A549 (cell line): ENCODE measurements at regions not wholly inside any gene's neighbourhood (a gene's known extent, or its start where the extent isn't known, plus 50 kb on each side); places are given as distances from the start of the nearest gene placed in this dataset.

Experiments
- ATAC-seq, 2 experiments: fragments of 200-7000 bp in 1 of 2; fragments of >200 bp in 1 of 2; cut with Nextera tagmentation in 1 of 2; cut with Tn5 transposase in 1 of 2; 3 replicates each; pipeline versions ENCODE4 v1.8.0 to v1.9.1; 2018 to 2020; ENCODE audit warnings: mild to moderate bottlenecking in 1 of 2, moderate library complexity in 1 of 2
- CTCF ChIA-PET: fragments of 300-600 bp; sonication (Branson Sonifier 250); formaldehyde crosslinking; extraction: SDS; loops from one replicate; lab custom pipeline; 2021; ENCODE audit warnings: antibody characterized with exemption, inconsistent platforms; lab: Yijun Ruan, JAX
- POLR2A ChIA-PET: fragments of 350-600 bp; formaldehyde crosslinking; extraction: SDS; loops from one replicate; lab custom pipeline; 2021; ENCODE audit warnings: antibody characterized with exemption, inconsistent platforms; lab: Yijun Ruan, JAX
- DNase-seq, 2 experiments: peaks; one replicate each; pipeline versions ENCODE4 v3.0.0 to v3.0.0-alpha.2; 2011 to 2016; ENCODE audit warnings: low read depth in 1 of 2, low spot score in 1 of 2
- FAIRE-seq: peaks from 2 replicates; lab custom pipeline; 2011; peaks lifted over from hg19 to GRCh38; lab: Jason Lieb, UNC
- H3K27ac ChIP-seq, 2 experiments: fragments of >200 bp; sonication (Bioruptor Twin); formaldehyde crosslinking; 3 replicates each; pipeline ENCODE4 v1.5.1; 2016 to 2017
- H3K4me1 ChIP-seq: fragments of >200 bp; sonication (Bioruptor Twin); formaldehyde crosslinking; 3 replicates; pipeline ENCODE4 v1.6.1; 2016
- H3K4me2 ChIP-seq: fragments of >200 bp; sonication (Bioruptor Twin); formaldehyde crosslinking; 3 replicates; pipeline ENCODE4 v1.6.1; 2016
- H3K4me3 ChIP-seq: fragments of >200 bp; sonication (Bioruptor Twin); formaldehyde crosslinking; 3 replicates; pipeline ENCODE4 v1.5.1; 2016
- H3K9me3 ChIP-seq: fragments of >200 bp; sonication (Bioruptor Twin); formaldehyde crosslinking; 3 replicates; pipeline ENCODE4 v1.6.1; 2016
- ATOH8 ChIP-seq: fragments of 250-450 bp; sonication (Bioruptor Pico); IDR thresholded peaks from 2 replicates; pipeline ENCODE4 v1.5.0; 2020; ENCODE audit warnings: low read depth, mild to moderate bottlenecking, moderate library complexity
- CBX8 ChIP-seq: fragments of 200-600 bp; sonication (generic); IDR thresholded peaks from 2 replicates; pipeline ENCODE4 v1.6.1; 2016
- CHD4 ChIP-seq: fragments of 200-600 bp; sonication (generic); IDR thresholded peaks from 2 replicates; pipeline ENCODE4 v1.6.1; 2016; ENCODE audit warnings: antibody characterized with exemption, mild to moderate bottlenecking, borderline replicate concordance
- EHMT2 ChIP-seq: fragments of 200-600 bp; sonication (generic); IDR thresholded peaks from 2 replicates; pipeline ENCODE4 v1.6.1; 2016; ENCODE audit warnings: antibody characterized with exemption, low read depth, mild to moderate bottlenecking, moderate library complexity
- ELK1 ChIP-seq: fragments of 150-350 bp; IDR thresholded peaks from 2 replicates; pipeline ENCODE4 v1.6.1; 2014; ENCODE audit warnings: low read depth, mild to moderate bottlenecking, low read length
- JUN ChIP-seq, 2 experiments: fragments of >200 bp; sonication (Bioruptor Twin); formaldehyde crosslinking; IDR thresholded peaks; 2 replicates in 1 of 2; 3 replicates in 1 of 2; pipeline ENCODE4 v1.6.1; 2016 to 2017
- MAZ ChIP-seq: fragments of 150-350 bp; IDR thresholded peaks from 2 replicates; pipeline ENCODE4 v1.6.1; 2014; ENCODE audit warnings: antibody characterized with exemption, low read depth, low read length, borderline replicate concordance
- PHF8 ChIP-seq: fragments of 200-600 bp; sonication (generic); IDR thresholded peaks from 2 replicates; pipeline ENCODE4 v1.6.1; 2016; ENCODE audit warnings: low read depth, mild to moderate bottlenecking, antibody characterized with exemption, moderate library complexity, borderline replicate concordance
- POLR2A ChIP-seq: IDR thresholded peaks from 2 replicates; pipeline ENCODE4 v1.6.1; 2012; ENCODE audit warnings: mild to moderate bottlenecking, low read length
- RFX5 ChIP-seq: fragments of 450-650 bp; IDR thresholded peaks from 2 replicates; pipeline ENCODE4 v1.7.1; 2014; ENCODE audit warnings: antibody characterized with exemption, mild to moderate bottlenecking, moderate library complexity
- RNF2 ChIP-seq: fragments of 200-600 bp; sonication (generic); IDR thresholded peaks from 2 replicates; pipeline ENCODE4 v1.6.1; 2016; ENCODE audit warnings: low read depth, mild to moderate bottlenecking, antibody characterized with exemption, moderate library complexity, borderline replicate concordance
- SMC3 ChIP-seq: fragments of >200 bp; sonication (Bioruptor Twin); formaldehyde crosslinking; IDR thresholded peaks from 3 replicates; pipeline ENCODE4 v1.6.1; 2018; ENCODE audit warnings: inconsistent platforms
- WGBS: methylation state at CpG from one replicate; pipeline ENCODE4 v1.1.6; 2017; ENCODE audit errors: missing lambda C conversion rate; 5-methylcytosine and 5-hydroxymethylcytosine counted together
- TF ChIP-seq, protein P1 (sequence below): fragments of 250-450 bp; sonication (Bioruptor Pico); IDR thresholded peaks from 2 replicates; pipeline ENCODE4 v1.5.0; 2021; ENCODE audit warnings: mild to moderate bottlenecking, moderate library complexity, borderline replicate concordance
- TF ChIP-seq, protein P2 (sequence below): fragments of >200 bp; sonication (Bioruptor Twin); formaldehyde crosslinking; IDR thresholded peaks from 3 replicates; pipeline ENCODE4 v1.5.1; 2016
- TF ChIP-seq, protein P3 (sequence below): fragments of 450-650 bp; IDR thresholded peaks from 2 replicates; pipeline ENCODE4 v1.6.1; 2014; ENCODE audit warnings: antibody characterized with exemption
- TF ChIP-seq, protein P4 (sequence below): fragments of >200 bp; sonication (Bioruptor Twin); formaldehyde crosslinking; IDR thresholded peaks from 3 replicates; pipeline ENCODE4 v1.6.1; 2016
- TF ChIP-seq, protein P5 (sequence below): IDR thresholded peaks from 2 replicates; pipeline ENCODE4 v1.6.1; 2012; ENCODE audit warnings: low read depth, borderline replicate concordance
- TF ChIP-seq, protein P6 (sequence below): fragments of 200-600 bp; sonication (generic); IDR thresholded peaks from 2 replicates; pipeline ENCODE4 v1.6.1; 2016; ENCODE audit warnings: antibody characterized with exemption, mild to moderate bottlenecking, moderate library complexity

DNA sequence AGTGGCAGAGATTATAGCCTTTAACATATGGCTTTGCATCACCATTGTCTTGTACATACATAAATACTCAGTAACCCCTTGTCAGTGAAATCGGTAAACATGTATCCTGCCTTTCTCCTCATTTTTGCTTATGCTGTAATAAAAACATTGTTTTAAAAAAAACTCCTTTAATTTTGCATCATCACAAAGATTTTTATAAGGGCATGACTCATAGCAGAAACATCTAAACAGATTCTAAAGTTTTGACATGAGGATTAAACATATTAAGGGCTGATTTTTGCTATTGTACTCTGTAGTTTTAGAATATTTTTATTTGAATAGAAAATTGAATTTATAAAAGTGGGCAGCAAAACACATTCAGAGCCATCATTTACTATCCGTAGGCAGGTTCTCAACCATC is 275.9 kb downstream of the ZIC4 start (continued):
- TF ChIP-seq, protein P1, sequence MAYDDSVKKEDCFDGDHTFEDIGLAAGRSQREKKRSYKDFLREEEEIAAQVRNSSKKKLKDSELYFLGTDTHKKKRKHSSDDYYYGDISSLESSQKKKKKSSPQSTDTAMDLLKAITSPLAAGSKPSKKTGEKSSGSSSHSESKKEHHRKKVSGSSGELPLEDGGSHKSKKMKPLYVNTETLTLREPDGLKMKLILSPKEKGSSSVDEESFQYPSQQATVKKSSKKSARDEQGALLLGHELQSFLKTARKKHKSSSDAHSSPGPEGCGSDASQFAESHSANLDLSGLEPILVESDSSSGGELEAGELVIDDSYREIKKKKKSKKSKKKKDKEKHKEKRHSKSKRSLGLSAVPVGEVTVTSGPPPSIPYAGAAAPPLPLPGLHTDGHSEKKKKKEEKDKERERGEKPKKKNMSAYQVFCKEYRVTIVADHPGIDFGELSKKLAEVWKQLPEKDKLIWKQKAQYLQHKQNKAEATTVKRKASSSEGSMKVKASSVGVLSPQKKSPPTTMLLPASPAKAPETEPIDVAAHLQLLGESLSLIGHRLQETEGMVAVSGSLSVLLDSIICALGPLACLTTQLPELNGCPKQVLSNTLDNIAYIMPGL = no peak
- TF ChIP-seq EHMT2 = no peak

- ATAC-seq = no peak
- Histone ChIP-seq H3K4me2 (no peak overlapping the region), H3K4me1 (no peaks in the 10 kb centered on the region), H3K4me3 (no peak overlapping the region), H3K27ac (no peak overlapping the region), H3K9me3 (no peaks in the 10 kb centered on the region)
- TF ChIP-seq CBX8 (no peak), POLR2A (no peak), CHD4 (no peak), PHF8 (no peak), ATOH8 (CRISPR knock-in tag) (no peak), SMC3 (no peak), MAZ (no peak), ELK1 (no peak)
- TF ChIP-seq, protein P2, sequence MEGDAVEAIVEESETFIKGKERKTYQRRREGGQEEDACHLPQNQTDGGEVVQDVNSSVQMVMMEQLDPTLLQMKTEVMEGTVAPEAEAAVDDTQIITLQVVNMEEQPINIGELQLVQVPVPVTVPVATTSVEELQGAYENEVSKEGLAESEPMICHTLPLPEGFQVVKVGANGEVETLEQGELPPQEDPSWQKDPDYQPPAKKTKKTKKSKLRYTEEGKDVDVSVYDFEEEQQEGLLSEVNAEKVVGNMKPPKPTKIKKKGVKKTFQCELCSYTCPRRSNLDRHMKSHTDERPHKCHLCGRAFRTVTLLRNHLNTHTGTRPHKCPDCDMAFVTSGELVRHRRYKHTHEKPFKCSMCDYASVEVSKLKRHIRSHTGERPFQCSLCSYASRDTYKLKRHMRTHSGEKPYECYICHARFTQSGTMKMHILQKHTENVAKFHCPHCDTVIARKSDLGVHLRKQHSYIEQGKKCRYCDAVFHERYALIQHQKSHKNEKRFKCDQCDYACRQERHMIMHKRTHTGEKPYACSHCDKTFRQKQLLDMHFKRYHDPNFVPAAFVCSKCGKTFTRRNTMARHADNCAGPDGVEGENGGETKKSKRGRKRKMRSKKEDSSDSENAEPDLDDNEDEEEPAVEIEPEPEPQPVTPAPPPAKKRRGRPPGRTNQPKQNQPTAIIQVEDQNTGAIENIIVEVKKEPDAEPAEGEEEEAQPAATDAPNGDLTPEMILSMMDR = no peak
- TF ChIP-seq, protein P3, sequence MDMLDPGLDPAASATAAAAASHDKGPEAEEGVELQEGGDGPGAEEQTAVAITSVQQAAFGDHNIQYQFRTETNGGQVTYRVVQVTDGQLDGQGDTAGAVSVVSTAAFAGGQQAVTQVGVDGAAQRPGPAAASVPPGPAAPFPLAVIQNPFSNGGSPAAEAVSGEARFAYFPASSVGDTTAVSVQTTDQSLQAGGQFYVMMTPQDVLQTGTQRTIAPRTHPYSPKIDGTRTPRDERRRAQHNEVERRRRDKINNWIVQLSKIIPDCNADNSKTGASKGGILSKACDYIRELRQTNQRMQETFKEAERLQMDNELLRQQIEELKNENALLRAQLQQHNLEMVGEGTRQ = no peak
- TF ChIP-seq, protein P4, sequence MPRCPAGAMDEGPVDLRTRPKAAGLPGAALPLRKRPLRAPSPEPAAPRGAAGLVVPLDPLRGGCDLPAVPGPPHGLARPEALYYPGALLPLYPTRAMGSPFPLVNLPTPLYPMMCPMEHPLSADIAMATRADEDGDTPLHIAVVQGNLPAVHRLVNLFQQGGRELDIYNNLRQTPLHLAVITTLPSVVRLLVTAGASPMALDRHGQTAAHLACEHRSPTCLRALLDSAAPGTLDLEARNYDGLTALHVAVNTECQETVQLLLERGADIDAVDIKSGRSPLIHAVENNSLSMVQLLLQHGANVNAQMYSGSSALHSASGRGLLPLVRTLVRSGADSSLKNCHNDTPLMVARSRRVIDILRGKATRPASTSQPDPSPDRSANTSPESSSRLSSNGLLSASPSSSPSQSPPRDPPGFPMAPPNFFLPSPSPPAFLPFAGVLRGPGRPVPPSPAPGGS = no peak
- POLR2A ChIA-PET = no interaction called here
- WGBS = 9% methylated on average over 7 of the region's 8 CpGs
- DNase-seq = no peak
- FAIRE-seq = no peak
- CTCF ChIA-PET = interaction anchor here (0.8 kb wide), 1 partner anchor 9 kb away, joined by 4 read pairs; no protein-coding TSS in a partner anchor
These were observed 276.7 kb downstream of the ZIC4 start for GRCh38 chr3:147129665-147130064.

DNA sequence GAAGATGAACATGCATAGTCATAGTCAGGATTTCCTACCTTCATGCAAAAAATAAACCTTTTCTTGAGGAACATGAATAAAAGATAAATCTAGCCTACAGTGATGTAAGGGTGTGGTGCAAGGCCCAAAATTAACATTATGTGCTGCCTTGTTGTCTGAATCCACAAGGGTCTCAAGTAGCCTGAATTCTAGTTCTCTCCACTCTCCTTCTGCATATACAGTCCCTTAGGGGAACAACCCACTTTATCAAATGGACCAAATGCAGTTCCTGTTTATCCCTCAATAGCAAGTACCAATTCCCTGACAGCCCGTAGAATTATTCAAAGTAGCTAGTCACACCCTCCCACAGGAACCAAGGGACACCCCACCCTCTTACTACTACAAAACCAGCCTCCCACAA is 284.0 kb downstream of the ZIC4 start:
- H3K4me3 ChIP-seq = no peak overlapping the region
- DNase-seq (no peak), FAIRE-seq (no peak), ATAC-seq (no peak)
- no peaks in the 10 kb centered on the region for H3K4me1 ChIP-seq
- WGBS = 4% methylated on average over 1 of the region's 1 CpG
- H3K4me2 ChIP-seq = no peak overlapping the region
- ChIA-PET CTCF (interaction anchor here (1.4 to 1.6 kb wide), 2 partner anchors 69 to 954 kb away, joined by 3 read pairs; no protein-coding TSS in a partner anchor), POLR2A (no interaction called here)
- no peaks in the 10 kb centered on the region for H3K9me3 ChIP-seq
- H3K27ac ChIP-seq = no peak overlapping the region
- TF ChIP-seq POLR2A = no peak
- no peak for TF ChIP-seq CBX8
- TF ChIP-seq RNF2 = no peak
- TF ChIP-seq, protein P5, sequence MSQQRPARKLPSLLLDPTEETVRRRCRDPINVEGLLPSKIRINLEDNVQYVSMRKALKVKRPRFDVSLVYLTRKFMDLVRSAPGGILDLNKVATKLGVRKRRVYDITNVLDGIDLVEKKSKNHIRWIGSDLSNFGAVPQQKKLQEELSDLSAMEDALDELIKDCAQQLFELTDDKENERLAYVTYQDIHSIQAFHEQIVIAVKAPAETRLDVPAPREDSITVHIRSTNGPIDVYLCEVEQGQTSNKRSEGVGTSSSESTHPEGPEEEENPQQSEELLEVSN = no peak
- TF ChIP-seq RFX5 = no peak
- TF ChIP-seq, protein P6, sequence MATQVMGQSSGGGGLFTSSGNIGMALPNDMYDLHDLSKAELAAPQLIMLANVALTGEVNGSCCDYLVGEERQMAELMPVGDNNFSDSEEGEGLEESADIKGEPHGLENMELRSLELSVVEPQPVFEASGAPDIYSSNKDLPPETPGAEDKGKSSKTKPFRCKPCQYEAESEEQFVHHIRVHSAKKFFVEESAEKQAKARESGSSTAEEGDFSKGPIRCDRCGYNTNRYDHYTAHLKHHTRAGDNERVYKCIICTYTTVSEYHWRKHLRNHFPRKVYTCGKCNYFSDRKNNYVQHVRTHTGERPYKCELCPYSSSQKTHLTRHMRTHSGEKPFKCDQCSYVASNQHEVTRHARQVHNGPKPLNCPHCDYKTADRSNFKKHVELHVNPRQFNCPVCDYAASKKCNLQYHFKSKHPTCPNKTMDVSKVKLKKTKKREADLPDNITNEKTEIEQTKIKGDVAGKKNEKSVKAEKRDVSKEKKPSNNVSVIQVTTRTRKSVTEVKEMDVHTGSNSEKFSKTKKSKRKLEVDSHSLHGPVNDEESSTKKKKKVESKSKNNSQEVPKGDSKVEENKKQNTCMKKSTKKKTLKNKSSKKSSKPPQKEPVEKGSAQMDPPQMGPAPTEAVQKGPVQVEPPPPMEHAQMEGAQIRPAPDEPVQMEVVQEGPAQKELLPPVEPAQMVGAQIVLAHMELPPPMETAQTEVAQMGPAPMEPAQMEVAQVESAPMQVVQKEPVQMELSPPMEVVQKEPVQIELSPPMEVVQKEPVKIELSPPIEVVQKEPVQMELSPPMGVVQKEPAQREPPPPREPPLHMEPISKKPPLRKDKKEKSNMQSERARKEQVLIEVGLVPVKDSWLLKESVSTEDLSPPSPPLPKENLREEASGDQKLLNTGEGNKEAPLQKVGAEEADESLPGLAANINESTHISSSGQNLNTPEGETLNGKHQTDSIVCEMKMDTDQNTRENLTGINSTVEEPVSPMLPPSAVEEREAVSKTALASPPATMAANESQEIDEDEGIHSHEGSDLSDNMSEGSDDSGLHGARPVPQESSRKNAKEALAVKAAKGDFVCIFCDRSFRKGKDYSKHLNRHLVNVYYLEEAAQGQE = no peak
- no peak for TF ChIP-seq JUN (IDR thresholded peaks at IDR 0.05)
